HEK293 (cell line): ENCODE measurements at regions not wholly inside any gene's neighbourhood (a gene's known extent, or its start where the extent isn't known, plus 50 kb on each side); places are given as distances from the start of the nearest gene placed in this dataset.

ENCODE experiments used
- CTCF ChIA-PET: fragments of 350-600 bp; formaldehyde crosslinking; extraction: SDS; loops from one replicate; lab custom pipeline; 2021; ENCODE audit warnings: antibody characterized with exemption; lab: Yijun Ruan, JAX
- POLR2A ChIA-PET: fragments of 300-600 bp; formaldehyde crosslinking; extraction: SDS; loops from one replicate; lab custom pipeline; 2020; ENCODE audit warnings: antibody characterized with exemption, inconsistent platforms; lab: Yijun Ruan, JAX
- H3K27ac ChIP-seq: fragments of 200-500 bp; sonication (Bioruptor generic); 2 replicates; pipeline ENCODE4 v1.5.1; 2014; ENCODE audit warnings: low read depth, low read length, control low read depth, inconsistent platforms; ENCODE audit errors: extremely low read depth
- H3K36me3 ChIP-seq, 2 experiments: fragments of 200-500 bp in 1 of 2; sonication (Bioruptor generic) in 1 of 2; 1 replicate in 1 of 2; 2 replicates in 1 of 2; pipeline ENCODE4 v1.5.1; 2014 to 2017; ENCODE audit warnings: inconsistent platforms in 2 of 2, low read length in 2 of 2; ENCODE audit not compliant: control insufficient read depth in 2 of 2, insufficient read depth in 1 of 2
- H3K4me1 ChIP-seq: fragments of 200-500 bp; sonication (Bioruptor generic); 2 replicates; pipeline ENCODE4 v1.5.1; 2014; ENCODE audit warnings: mild to moderate bottlenecking, low read length, inconsistent platforms; ENCODE audit not compliant: control insufficient read depth, insufficient read depth
- H3K4me3 ChIP-seq: 2 replicates; pipeline ENCODE4 v1.5.1; 2011; ENCODE audit warnings: low read depth, mild to moderate bottlenecking, control low read depth, low read length, moderate library complexity
- H3K9me3 ChIP-seq: fragments of 200-500 bp; sonication (Bioruptor generic); 2 replicates; pipeline ENCODE4 v1.5.1; 2014; ENCODE audit warnings: low read depth, low read length, inconsistent platforms; ENCODE audit not compliant: control insufficient read depth, insufficient read depth
- HOXC10 ChIP-seq: sonication (generic); formaldehyde crosslinking; IDR thresholded peaks from 2 replicates; pipeline ENCODE4 v1.8.1; 2023; ENCODE audit warnings: mild to moderate bottlenecking, missing genetic modification reagents
- RBAK ChIP-seq: fragments of 450-650 bp; formaldehyde crosslinking; IDR thresholded peaks from 2 replicates; pipeline ENCODE4 v1.5.1; 2016; ENCODE audit warnings: missing biosample characterization, missing genetic modification characterization
- SETDB1 ChIP-seq: IDR thresholded peaks from one replicate; pipeline ENCODE4 v1.6.1; 2017; ENCODE audit warnings: mild to moderate bottlenecking, low read length, moderate library complexity, mixed read lengths; ENCODE audit not compliant: insufficient read length
- ZBTB20 ChIP-seq: fragments of 450-650 bp; formaldehyde crosslinking; IDR thresholded peaks from 2 replicates; pipeline ENCODE4 v1.5.1; 2016; ENCODE audit warnings: missing biosample characterization, missing genetic modification characterization
- ZEB2 ChIP-seq: fragments of 450-650 bp; formaldehyde crosslinking; IDR thresholded peaks from 2 replicates; pipeline ENCODE4 v1.5.1; 2016; ENCODE audit warnings: missing biosample characterization, missing genetic modification characterization
- ZNF132 ChIP-seq: fragments of 450-650 bp; formaldehyde crosslinking; IDR thresholded peaks from 2 replicates; pipeline ENCODE4 v1.5.1; 2017; ENCODE audit warnings: missing biosample characterization, missing genetic modification characterization, borderline replicate concordance
- ZNF266 ChIP-seq: fragments of 450-650 bp; formaldehyde crosslinking; IDR thresholded peaks from 2 replicates; pipeline ENCODE4 v1.5.1; 2016; ENCODE audit warnings: missing biosample characterization, missing genetic modification characterization, low read depth
- ZNF521 ChIP-seq: fragments of 450-650 bp; formaldehyde crosslinking; IDR thresholded peaks from 2 replicates; pipeline ENCODE4 v1.5.1; 2017; ENCODE audit warnings: missing biosample characterization, mild to moderate bottlenecking, missing genetic modification characterization
- ZNF792 ChIP-seq: fragments of 450-650 bp; formaldehyde crosslinking; IDR thresholded peaks from 2 replicates; pipeline ENCODE4 v1.5.1; 2016; ENCODE audit warnings: missing biosample characterization, missing genetic modification characterization
- ZNF843 ChIP-seq: fragments of 450-650 bp; formaldehyde crosslinking; IDR thresholded peaks from 2 replicates; pipeline ENCODE4 v1.5.1; 2016; ENCODE audit warnings: missing biosample characterization, missing genetic modification characterization
- TF ChIP-seq, protein P1 (sequence below): fragments of 450-650 bp; formaldehyde crosslinking; optimal IDR thresholded peaks from 2 replicates; pipeline ENCODE3; 2016; ENCODE audit warnings: missing biosample characterization, mild to moderate bottlenecking, missing genetic modification characterization
- TF ChIP-seq, protein P2 (sequence below): fragments of 450-650 bp; formaldehyde crosslinking; IDR thresholded peaks from 2 replicates; pipeline ENCODE4 v1.5.1; 2017; ENCODE audit warnings: missing biosample characterization, missing genetic modification characterization
- TF ChIP-seq, protein P3 (sequence below): fragments of 450-650 bp; formaldehyde crosslinking; IDR thresholded peaks from 2 replicates; pipeline ENCODE4 v1.5.1; 2016; ENCODE audit warnings: missing biosample characterization, missing genetic modification characterization
- TF ChIP-seq, protein P4 (sequence below): fragments of 450-650 bp; formaldehyde crosslinking; IDR thresholded peaks from 2 replicates; pipeline ENCODE4 v1.5.1; 2016; ENCODE audit warnings: missing biosample characterization, missing genetic modification characterization

DNA sequence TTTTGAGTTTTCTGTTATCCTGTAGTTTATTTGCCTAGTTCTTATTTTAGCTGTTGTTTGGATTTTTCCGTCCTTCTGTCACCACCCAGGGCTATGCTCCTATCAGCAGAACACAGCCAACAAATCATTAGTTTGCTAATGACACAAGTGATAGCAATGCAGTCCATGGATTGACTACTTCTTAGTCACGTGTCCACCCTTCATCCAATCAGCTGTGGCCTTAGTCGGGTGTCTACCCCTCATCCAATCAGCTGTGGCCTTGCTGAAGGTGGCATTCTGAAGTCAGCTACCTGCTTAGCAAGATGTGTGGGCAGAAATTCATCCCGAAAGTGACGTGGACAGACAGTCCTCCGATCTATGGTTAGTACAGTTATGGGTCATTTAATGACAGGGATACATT is 182.3 kb downstream of the GALC start:
- no peak overlapping the region for H3K27ac ChIP-seq
- H3K4me1 ChIP-seq = no peaks in the 10 kb centered on the region
- ChIA-PET POLR2A (no interaction called here), CTCF (interaction anchor here (0.5 to 0.6 kb wide), 2 partner anchors 15 to 21 kb away, joined by 3 read pairs; no protein-coding TSS in a partner anchor)
- no peaks in the 10 kb centered on the region for H3K36me3 ChIP-seq
- no peak overlapping the region for H3K4me3 ChIP-seq
- TF ChIP-seq, protein P1, sequence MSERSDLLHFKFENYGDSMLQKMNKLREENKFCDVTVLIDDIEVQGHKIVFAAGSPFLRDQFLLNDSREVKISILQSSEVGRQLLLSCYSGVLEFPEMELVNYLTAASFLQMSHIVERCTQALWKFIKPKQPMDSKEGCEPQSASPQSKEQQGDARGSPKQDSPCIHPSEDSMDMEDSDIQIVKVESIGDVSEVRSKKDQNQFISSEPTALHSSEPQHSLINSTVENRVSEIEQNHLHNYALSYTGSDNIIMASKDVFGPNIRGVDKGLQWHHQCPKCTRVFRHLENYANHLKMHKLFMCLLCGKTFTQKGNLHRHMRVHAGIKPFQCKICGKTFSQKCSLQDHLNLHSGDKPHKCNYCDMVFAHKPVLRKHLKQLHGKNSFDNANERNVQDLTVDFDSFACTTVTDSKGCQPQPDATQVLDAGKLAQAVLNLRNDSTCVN (tag by site-specific recombination) = no peak
- no peak for TF ChIP-seq ZNF843 (tag by site-specific recombination)
- TF ChIP-seq, protein P2, sequence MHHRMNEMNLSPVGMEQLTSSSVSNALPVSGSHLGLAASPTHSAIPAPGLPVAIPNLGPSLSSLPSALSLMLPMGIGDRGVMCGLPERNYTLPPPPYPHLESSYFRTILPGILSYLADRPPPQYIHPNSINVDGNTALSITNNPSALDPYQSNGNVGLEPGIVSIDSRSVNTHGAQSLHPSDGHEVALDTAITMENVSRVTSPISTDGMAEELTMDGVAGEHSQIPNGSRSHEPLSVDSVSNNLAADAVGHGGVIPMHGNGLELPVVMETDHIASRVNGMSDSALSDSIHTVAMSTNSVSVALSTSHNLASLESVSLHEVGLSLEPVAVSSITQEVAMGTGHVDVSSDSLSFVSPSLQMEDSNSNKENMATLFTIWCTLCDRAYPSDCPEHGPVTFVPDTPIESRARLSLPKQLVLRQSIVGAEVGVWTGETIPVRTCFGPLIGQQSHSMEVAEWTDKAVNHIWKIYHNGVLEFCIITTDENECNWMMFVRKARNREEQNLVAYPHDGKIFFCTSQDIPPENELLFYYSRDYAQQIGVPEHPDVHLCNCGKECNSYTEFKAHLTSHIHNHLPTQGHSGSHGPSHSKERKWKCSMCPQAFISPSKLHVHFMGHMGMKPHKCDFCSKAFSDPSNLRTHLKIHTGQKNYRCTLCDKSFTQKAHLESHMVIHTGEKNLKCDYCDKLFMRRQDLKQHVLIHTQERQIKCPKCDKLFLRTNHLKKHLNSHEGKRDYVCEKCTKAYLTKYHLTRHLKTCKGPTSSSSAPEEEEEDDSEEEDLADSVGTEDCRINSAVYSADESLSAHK = no peak
- no peak for TF ChIP-seq ZNF132 (tag by site-specific recombination)
- no peak for TF ChIP-seq SETDB1
- no peak for TF ChIP-seq ZNF792
- TF ChIP-seq RBAK = no peak
- no peak for TF ChIP-seq ZNF521 (tag by site-specific recombination)
- no peak for TF ChIP-seq ZEB2 (tag by site-specific recombination)
- no peaks in the 10 kb centered on the region for H3K9me3 ChIP-seq

DNA sequence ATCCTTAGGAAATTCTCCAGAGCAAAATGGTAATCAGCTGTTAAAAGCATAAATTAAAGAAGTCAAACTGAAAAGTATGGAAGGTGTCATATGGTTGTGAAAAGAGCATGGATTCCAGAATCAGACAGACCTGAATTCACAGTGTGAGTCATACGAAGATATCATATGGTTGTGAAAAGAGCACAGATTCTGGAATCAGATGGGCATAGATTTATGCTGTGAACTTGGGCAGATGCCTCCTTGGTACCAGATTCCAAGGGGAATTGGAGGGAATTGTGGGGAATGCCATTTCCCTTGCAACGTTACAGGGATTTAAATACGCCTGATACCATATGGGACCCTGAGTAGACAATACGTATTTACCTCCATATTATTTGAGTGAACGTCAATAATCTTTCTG is 183.7 kb downstream of the GALC start:
- H3K36me3 ChIP-seq = no peaks in the 10 kb centered on the region
- no peak overlapping the region for H3K4me3 ChIP-seq
- H3K9me3 ChIP-seq = no peaks in the 10 kb centered on the region
- H3K4me1 ChIP-seq = no peaks in the 10 kb centered on the region
- H3K27ac ChIP-seq = no peak overlapping the region
- CTCF ChIA-PET = interaction anchor here (1.0 kb wide), 1 partner anchor 76 kb away, joined by 3 read pairs; no protein-coding TSS in a partner anchor
- POLR2A ChIA-PET = no interaction called here
- TF ChIP-seq ZNF266 (tag by site-specific recombination) = no peak

DNA sequence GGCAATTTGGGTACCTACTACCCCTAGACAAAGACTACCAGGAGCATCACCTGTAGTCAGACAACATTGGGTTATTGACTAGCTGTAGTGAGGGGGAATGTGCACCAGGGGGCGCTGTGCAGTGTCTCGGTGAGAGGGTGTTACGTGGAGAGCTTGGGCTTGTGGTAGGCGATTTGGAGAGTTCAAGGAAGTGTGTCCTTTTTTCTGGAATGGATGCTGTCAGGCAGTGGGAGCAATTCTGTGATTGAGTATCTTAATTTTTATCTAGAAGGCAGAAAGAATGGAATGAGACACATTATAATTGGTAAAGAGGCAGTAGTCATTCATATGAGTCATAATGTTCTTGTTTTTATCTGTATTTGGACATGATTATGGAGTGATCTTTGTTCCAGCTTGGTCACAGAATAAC is 187.7 kb downstream of the GALC start:
- Histone ChIP-seq H3K9me3 (no peaks in the 10 kb centered on the region), H3K4me1 (no peaks in the 10 kb centered on the region), H3K4me3 (no peak overlapping the region), H3K27ac (no peak overlapping the region), H3K36me3 (no peaks in the 10 kb centered on the region)
- ChIA-PET CTCF (interaction anchor here (0.5 to 5.1 kb wide), 24 partner anchors 9 to 751 kb away, joined by 3 to 82 read pairs (median 5); no protein-coding TSS in a partner anchor), POLR2A (no interaction called here)
- TF ChIP-seq, protein P3, sequence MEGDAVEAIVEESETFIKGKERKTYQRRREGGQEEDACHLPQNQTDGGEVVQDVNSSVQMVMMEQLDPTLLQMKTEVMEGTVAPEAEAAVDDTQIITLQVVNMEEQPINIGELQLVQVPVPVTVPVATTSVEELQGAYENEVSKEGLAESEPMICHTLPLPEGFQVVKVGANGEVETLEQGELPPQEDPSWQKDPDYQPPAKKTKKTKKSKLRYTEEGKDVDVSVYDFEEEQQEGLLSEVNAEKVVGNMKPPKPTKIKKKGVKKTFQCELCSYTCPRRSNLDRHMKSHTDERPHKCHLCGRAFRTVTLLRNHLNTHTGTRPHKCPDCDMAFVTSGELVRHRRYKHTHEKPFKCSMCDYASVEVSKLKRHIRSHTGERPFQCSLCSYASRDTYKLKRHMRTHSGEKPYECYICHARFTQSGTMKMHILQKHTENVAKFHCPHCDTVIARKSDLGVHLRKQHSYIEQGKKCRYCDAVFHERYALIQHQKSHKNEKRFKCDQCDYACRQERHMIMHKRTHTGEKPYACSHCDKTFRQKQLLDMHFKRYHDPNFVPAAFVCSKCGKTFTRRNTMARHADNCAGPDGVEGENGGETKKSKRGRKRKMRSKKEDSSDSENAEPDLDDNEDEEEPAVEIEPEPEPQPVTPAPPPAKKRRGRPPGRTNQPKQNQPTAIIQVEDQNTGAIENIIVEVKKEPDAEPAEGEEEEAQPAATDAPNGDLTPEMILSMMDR (tag by site-specific recombination) = 0 out of 2 replicates have a peak, but pooled peaks have one; percentile 16
- TF ChIP-seq ZBTB20 (tag by site-specific recombination) (no peak), HOXC10 (no peak)
- TF ChIP-seq, protein P4, sequence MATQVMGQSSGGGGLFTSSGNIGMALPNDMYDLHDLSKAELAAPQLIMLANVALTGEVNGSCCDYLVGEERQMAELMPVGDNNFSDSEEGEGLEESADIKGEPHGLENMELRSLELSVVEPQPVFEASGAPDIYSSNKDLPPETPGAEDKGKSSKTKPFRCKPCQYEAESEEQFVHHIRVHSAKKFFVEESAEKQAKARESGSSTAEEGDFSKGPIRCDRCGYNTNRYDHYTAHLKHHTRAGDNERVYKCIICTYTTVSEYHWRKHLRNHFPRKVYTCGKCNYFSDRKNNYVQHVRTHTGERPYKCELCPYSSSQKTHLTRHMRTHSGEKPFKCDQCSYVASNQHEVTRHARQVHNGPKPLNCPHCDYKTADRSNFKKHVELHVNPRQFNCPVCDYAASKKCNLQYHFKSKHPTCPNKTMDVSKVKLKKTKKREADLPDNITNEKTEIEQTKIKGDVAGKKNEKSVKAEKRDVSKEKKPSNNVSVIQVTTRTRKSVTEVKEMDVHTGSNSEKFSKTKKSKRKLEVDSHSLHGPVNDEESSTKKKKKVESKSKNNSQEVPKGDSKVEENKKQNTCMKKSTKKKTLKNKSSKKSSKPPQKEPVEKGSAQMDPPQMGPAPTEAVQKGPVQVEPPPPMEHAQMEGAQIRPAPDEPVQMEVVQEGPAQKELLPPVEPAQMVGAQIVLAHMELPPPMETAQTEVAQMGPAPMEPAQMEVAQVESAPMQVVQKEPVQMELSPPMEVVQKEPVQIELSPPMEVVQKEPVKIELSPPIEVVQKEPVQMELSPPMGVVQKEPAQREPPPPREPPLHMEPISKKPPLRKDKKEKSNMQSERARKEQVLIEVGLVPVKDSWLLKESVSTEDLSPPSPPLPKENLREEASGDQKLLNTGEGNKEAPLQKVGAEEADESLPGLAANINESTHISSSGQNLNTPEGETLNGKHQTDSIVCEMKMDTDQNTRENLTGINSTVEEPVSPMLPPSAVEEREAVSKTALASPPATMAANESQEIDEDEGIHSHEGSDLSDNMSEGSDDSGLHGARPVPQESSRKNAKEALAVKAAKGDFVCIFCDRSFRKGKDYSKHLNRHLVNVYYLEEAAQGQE (tag by site-specific recombination) = no peak
